Activated T-helper 1 cell treated with anti-CD3 and anti-CD28 coated beads, Interleukin-12 subunit alpha, Interleukin-12 subunit beta, Interleukin-2, Interleukin-4 antibody, amounts not matched to agents 30 ng/mL and 10 ng/mL and 1 ng/mL, durations not matched to agents 14 hours and 24 hours and 36 hours (primary cell): ENCODE measurements at regions not wholly inside any gene's neighbourhood (a gene's known extent, or its start where the extent isn't known, plus 50 kb on each side); places are given as distances from the start of the nearest gene placed in this dataset.

Experiments
- DNase-seq: peaks from one replicate; pipeline ENCODE4 v3.0.0; 2021; ENCODE audit warnings: low spot score
- H3K27ac Mint-ChIP-seq: one replicate; pipeline ENCODE4 v1.8.0; 2021; ENCODE audit warnings: mild to moderate bottlenecking, mixed read lengths
- H3K27me3 Mint-ChIP-seq: one replicate; pipeline ENCODE4 v1.8.0; 2022; ENCODE audit warnings: mild to moderate bottlenecking, moderate library complexity, mixed read lengths; ENCODE audit not compliant: insufficient read depth
- H3K36me3 Mint-ChIP-seq: one replicate; pipeline ENCODE4 v1.8.0; 2021; ENCODE audit warnings: low read depth, mixed read lengths
- H3K4me1 Mint-ChIP-seq: one replicate; pipeline ENCODE4 v1.8.0; 2021; ENCODE audit warnings: low read depth, mixed read lengths
- H3K4me3 Mint-ChIP-seq: one replicate; pipeline ENCODE4 v1.8.0; 2021; ENCODE audit warnings: mild to moderate bottlenecking, moderate library complexity, mixed read lengths
- H3K9me3 Mint-ChIP-seq: one replicate; pipeline ENCODE4 v1.8.0; 2021; ENCODE audit warnings: mixed read lengths
- intact Hi-C: fragments of 100-400 bp; cut with micrococcal nuclease; formaldehyde crosslinking; loops from one replicate; pipeline ENCODE4 v1.15.1; 2024

GRCh38 chr5:8329773-8330172, 460.8 kb downstream of the MTRR start:
- H3K4me3 Mint-ChIP-seq = no peak overlapping the region
- no peaks in the 10 kb centered on the region for H3K36me3 Mint-ChIP-seq
- H3K4me1 Mint-ChIP-seq = no peaks in the 10 kb centered on the region
- H3K9me3 Mint-ChIP-seq = no peaks in the 10 kb centered on the region
- intact Hi-C loops = no loop called here
- no peaks in the 10 kb centered on the region for H3K27me3 Mint-ChIP-seq
- no peak for DNase-seq
- H3K27ac Mint-ChIP-seq = no peak overlapping the region

- DNase-seq = no peak
- Mint-ChIP-seq H3K36me3 (no peaks in the 10 kb centered on the region), H3K27me3 (no peaks in the 10 kb centered on the region), H3K27ac (no peak overlapping the region), H3K4me1 (no peaks in the 10 kb centered on the region), H3K9me3 (no peaks in the 10 kb centered on the region), H3K4me3 (no peak overlapping the region)
- intact Hi-C loops = no loop called here
Measured at GRCh38 chr5:8332666-8333445, 463.9 kb downstream of the MTRR start.

GRCh38 chr5:8333485-8333884, 464.5 kb downstream of the MTRR start:
- Mint-ChIP-seq H3K27me3 (no peaks in the 10 kb centered on the region), H3K9me3 (no peaks in the 10 kb centered on the region), H3K27ac (no peak overlapping the region), H3K4me3 (no peak overlapping the region), H3K36me3 (no peaks in the 10 kb centered on the region), H3K4me1 (no peaks in the 10 kb centered on the region)
- no peak for DNase-seq
- intact Hi-C loops = no loop called here

GRCh38 chr5:8333977-8334376, 465.0 kb downstream of the MTRR start:
- Mint-ChIP-seq H3K36me3 (no peaks in the 10 kb centered on the region), H3K4me3 (no peak overlapping the region), H3K9me3 (no peaks in the 10 kb centered on the region), H3K4me1 (no peaks in the 10 kb centered on the region), H3K27ac (no peak overlapping the region), H3K27me3 (no peaks in the 10 kb centered on the region)
- DNase-seq = no peak
- intact Hi-C loops = no loop called here

GRCh38 chr5:8340261-8340660, 471.3 kb downstream of the MTRR start:
- intact Hi-C loops = no loop called here
- Mint-ChIP-seq H3K4me3 (no peak overlapping the region), H3K27ac (no peak overlapping the region), H3K36me3 (no peaks in the 10 kb centered on the region), H3K4me1 (no peaks in the 10 kb centered on the region), H3K27me3 (no peaks in the 10 kb centered on the region), H3K9me3 (peaks cover 12% of the 10 kb centered on the region)
- DNase-seq = no peak

- no peaks in the 10 kb centered on the region for H3K36me3 Mint-ChIP-seq
- H3K27me3 Mint-ChIP-seq = no peaks in the 10 kb centered on the region
- intact Hi-C loops = no loop called here
- H3K27ac Mint-ChIP-seq = no peak overlapping the region
- no peak overlapping the region for H3K4me3 Mint-ChIP-seq
- peaks cover 14% of the 10 kb centered on the region for H3K9me3 Mint-ChIP-seq
- no peaks in the 10 kb centered on the region for H3K4me1 Mint-ChIP-seq
- no peak for DNase-seq
Measured at GRCh38 chr5:8340739-8341344, 471.9 kb downstream of the MTRR start.

- intact Hi-C loops = no loop called here
- Mint-ChIP-seq H3K36me3 (no peaks in the 10 kb centered on the region), H3K4me1 (no peaks in the 10 kb centered on the region), H3K4me3 (no peak overlapping the region), H3K27ac (no peak overlapping the region), H3K27me3 (no peaks in the 10 kb centered on the region), H3K9me3 (peaks cover 14% of the 10 kb centered on the region)
- DNase-seq = no peak
Measured at GRCh38 chr5:8341406-8341805, 472.5 kb downstream of the MTRR start.

- H3K4me1 Mint-ChIP-seq = no peaks in the 10 kb centered on the region
- intact Hi-C loops = no loop called here
Measured at GRCh38 chr5:8347984-8348383, 479.0 kb downstream of the MTRR start.

GRCh38 chr5:8349855-8350254, 480.9 kb downstream of the MTRR start:
- Mint-ChIP-seq H3K27ac (no peak overlapping the region), H3K36me3 (no peaks in the 10 kb centered on the region), H3K4me1 (no peaks in the 10 kb centered on the region), H3K9me3 (peaks cover 7% of the 10 kb centered on the region), H3K4me3 (no peak overlapping the region), H3K27me3 (no peaks in the 10 kb centered on the region)
- DNase-seq = no peak
- intact Hi-C loops = no loop called here

More at GRCh38 chr5:8347984-8348383, 479.0 kb downstream of the MTRR start:
- H3K4me3 Mint-ChIP-seq = no peak overlapping the region
- H3K27me3 Mint-ChIP-seq = no peaks in the 10 kb centered on the region
- DNase-seq = no peak
- no peaks in the 10 kb centered on the region for H3K36me3 Mint-ChIP-seq
- no peak overlapping the region for H3K27ac Mint-ChIP-seq
- peaks cover 10% of the 10 kb centered on the region for H3K9me3 Mint-ChIP-seq

- Mint-ChIP-seq H3K27ac (no peak overlapping the region), H3K27me3 (no peaks in the 10 kb centered on the region), H3K36me3 (no peaks in the 10 kb centered on the region), H3K9me3 (no peaks in the 10 kb centered on the region), H3K4me1 (no peaks in the 10 kb centered on the region), H3K4me3 (no peak overlapping the region)
- no peak for DNase-seq
- intact Hi-C loops = no loop called here
Measured at GRCh38 chr5:8350644-8351339, 481.8 kb downstream of the MTRR start.

GRCh38 chr5:8355981-8356380, 487.0 kb downstream of the MTRR start:
- intact Hi-C loops = no loop called here
- H3K27me3 Mint-ChIP-seq = no peaks in the 10 kb centered on the region
- H3K27ac Mint-ChIP-seq = no peak overlapping the region
- H3K4me3 Mint-ChIP-seq = no peak overlapping the region
- no peaks in the 10 kb centered on the region for H3K36me3 Mint-ChIP-seq
- H3K9me3 Mint-ChIP-seq = no peaks in the 10 kb centered on the region
- DNase-seq = no peak
- no peaks in the 10 kb centered on the region for H3K4me1 Mint-ChIP-seq

GRCh38 chr5:8360012-8360411, 491.1 kb downstream of the MTRR start:
- H3K36me3 Mint-ChIP-seq = no peaks in the 10 kb centered on the region
- H3K4me1 Mint-ChIP-seq = no peaks in the 10 kb centered on the region
- H3K4me3 Mint-ChIP-seq = no peak overlapping the region
- no peaks in the 10 kb centered on the region for H3K27me3 Mint-ChIP-seq
- H3K27ac Mint-ChIP-seq = no peak overlapping the region
- no peaks in the 10 kb centered on the region for H3K9me3 Mint-ChIP-seq
- DNase-seq = no peak
- intact Hi-C loops = no loop called here

GRCh38 chr5:8362495-8362894, 493.5 kb downstream of the MTRR start:
- intact Hi-C loops = no loop called here
- H3K27me3 Mint-ChIP-seq = no peaks in the 10 kb centered on the region
- no peak for DNase-seq
- H3K27ac Mint-ChIP-seq = no peak overlapping the region
- no peaks in the 10 kb centered on the region for H3K4me1 Mint-ChIP-seq
- H3K9me3 Mint-ChIP-seq = no peaks in the 10 kb centered on the region
- no peak overlapping the region for H3K4me3 Mint-ChIP-seq
- H3K36me3 Mint-ChIP-seq = no peaks in the 10 kb centered on the region
